ENCODE measurements at regions not wholly inside any gene's neighbourhood (a gene's known extent, or its start where the extent isn't known, plus 50 kb on each side); places are given as distances from the start of the nearest gene placed in this dataset.
A peak's percentile ranks its signal among the peaks of the same experiment; 100 is the strongest.

DNA sequence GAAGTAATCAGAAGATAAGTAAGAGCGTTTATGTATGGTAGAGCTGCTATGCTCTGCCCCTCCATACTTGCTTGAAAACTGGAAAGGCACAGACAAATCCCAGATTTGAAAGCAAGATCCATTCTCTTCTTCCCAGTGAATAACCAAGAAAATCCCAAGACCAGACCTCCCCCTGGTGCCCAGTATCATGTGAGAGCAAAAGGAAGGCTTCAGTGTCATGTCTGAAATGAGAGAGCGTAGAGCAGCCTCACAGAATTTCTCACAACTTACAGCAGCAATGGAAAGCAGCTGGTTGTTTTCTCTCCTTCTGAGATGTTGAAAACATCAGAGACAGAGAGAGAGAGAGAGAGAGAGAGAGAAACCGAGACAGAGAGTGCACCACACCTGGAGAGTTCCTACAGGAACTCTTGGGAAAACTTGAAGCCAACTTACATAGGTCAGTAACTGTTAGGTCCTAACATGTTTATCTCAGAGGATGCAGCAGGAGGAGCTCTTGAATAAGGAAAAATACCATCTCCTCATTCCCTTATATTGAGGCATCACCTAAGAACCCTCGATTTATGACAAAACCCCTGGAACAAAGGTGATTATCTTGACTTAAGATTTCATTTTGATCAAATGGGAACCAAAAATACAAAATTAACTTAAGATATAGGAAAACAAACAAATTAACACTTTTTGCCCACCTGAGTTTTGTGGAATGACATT lies 273.3 kb downstream of the NSUN3 start:
- TF ChIP-seq POLR2A (IDR thresholded peaks at IDR 0.05) (no peak), CTCF (IDR thresholded peaks at IDR 0.05) (peak; percentile 6 to 41 (median 35))
- intact Hi-C loops (cut with DNase I; ENCODE audit: low total_unique reads) = no loop called here
- Histone ChIP-seq H3K4me1 (no peaks in the 10 kb centered on the region), H3K9me3 (no peaks in the 10 kb centered on the region), H3K27ac (no peak overlapping the region), H3K27me3 (no peaks in the 10 kb centered on the region), H3K4me3 (no peak overlapping the region), H3K36me3 (no peaks in the 10 kb centered on the region)
- no peak for DNase-seq

DNA sequence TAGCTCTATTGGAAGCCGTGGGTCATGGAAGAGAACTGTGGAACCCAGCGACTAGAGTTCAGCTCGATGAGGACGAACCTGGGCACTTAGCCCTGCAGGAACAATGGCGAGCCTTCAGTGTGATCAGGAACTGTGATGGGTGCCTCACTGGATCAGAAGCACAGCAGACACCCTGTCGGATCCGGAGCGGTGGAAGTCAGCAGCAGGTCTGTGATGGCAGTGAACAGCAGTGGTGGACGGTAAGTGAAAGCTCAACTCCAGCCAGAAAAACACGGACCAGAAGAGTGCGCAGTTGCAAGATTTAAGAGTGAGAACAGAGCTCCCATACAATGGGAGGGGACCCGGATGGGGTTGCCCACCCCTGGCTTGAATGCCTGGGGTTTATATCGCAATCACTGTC lies 282.2 kb downstream of the NSUN3 start:
- H3K4me3 ChIP-seq = no peak overlapping the region
- TF ChIP-seq POLR2A (IDR thresholded peaks at IDR 0.05) (no peak), CTCF (IDR thresholded peaks at IDR 0.05) (no peak)
- H3K27ac ChIP-seq = no peak overlapping the region
- intact Hi-C loops (cut with DNase I; ENCODE audit: low total_unique reads) = no loop called here
- H3K27me3 ChIP-seq = no peaks in the 10 kb centered on the region
- H3K9me3 ChIP-seq = no peaks in the 10 kb centered on the region
- no peak for DNase-seq
- no peaks in the 10 kb centered on the region for H3K36me3 ChIP-seq
- H3K4me1 ChIP-seq = no peaks in the 10 kb centered on the region

DNA sequence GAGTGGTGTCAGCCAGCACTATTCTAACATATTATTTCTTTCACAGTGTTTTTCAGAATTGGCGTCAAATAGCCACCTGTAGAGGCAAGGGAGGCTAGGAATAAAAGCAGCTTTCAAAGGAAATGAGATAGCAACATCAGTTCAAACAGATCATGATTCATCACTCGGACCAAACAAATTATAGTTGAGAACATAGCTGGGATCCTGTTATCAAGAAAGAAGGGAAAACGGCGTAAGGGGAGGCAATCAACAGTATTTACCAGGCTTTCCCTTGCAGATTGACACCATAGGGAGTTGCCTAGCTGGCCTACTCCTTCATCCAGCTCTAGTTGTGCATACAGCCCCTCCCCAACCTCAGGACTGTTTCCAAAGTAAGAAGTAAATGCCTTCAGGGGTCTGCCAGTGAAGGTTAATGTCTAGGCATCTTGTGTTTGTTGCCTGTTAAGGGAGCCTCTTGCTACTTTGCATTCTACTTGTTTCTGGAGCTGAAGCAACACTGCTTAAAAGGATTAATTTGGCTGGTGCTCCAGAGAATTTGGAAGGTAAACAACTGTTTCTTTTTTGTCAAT lies 286.5 kb downstream of the NSUN3 start:
- no peak overlapping the region for H3K27ac ChIP-seq
- intact Hi-C loops (cut with DNase I; ENCODE audit: low total_unique reads) = no loop called here
- no peaks in the 10 kb centered on the region for H3K36me3 ChIP-seq
- H3K4me1 ChIP-seq = no peaks in the 10 kb centered on the region
- H3K4me3 ChIP-seq = no peak overlapping the region
- TF ChIP-seq POLR2A (IDR thresholded peaks at IDR 0.05) = no peak
- TF ChIP-seq CTCF (IDR thresholded peaks at IDR 0.05) = no peak
- no peaks in the 10 kb centered on the region for H3K27me3 ChIP-seq
- H3K9me3 ChIP-seq = no peaks in the 10 kb centered on the region
- DNase-seq = no peak

GRCh38 chr3:94356581-94356980 lies 293.7 kb downstream of the NSUN3 start:
- intact Hi-C loops (cut with DNase I; ENCODE audit: low total_unique reads) = no loop called here

More at GRCh38 chr3:94356581-94356980, 293.7 kb downstream of the NSUN3 start:
- H3K4me3 ChIP-seq = no peak overlapping the region
- no peak overlapping the region for H3K27ac ChIP-seq
- TF ChIP-seq CTCF (IDR thresholded peaks at IDR 0.05) (no peak), POLR2A (IDR thresholded peaks at IDR 0.05) (no peak)
- no peak for DNase-seq
- H3K4me1 ChIP-seq = no peaks in the 10 kb centered on the region
- no peaks in the 10 kb centered on the region for H3K36me3 ChIP-seq
- no peaks in the 10 kb centered on the region for H3K27me3 ChIP-seq
- H3K9me3 ChIP-seq = no peaks in the 10 kb centered on the region
